GM18499 (cell line): ENCODE measurements at regions not wholly inside any gene's neighbourhood (a gene's known extent, or its start where the extent isn't known, plus 50 kb on each side); places are given as distances from the start of the nearest gene placed in this dataset.
"Not testable (repeated sequence)": the region's sequence is repeated elsewhere in the genome, so short reads cannot be mapped to it uniquely, and the experiment has no call there.

ENCODE experiments used
- ATAC-seq: cut with Tn5 transposase; IDR thresholded peaks from one replicate; pipeline ENCODE4 v1.9.1; 2021; ENCODE audit warnings: moderate number of reproducible peaks; ENCODE audit not compliant: insufficient read depth, unreplicated experiment

- not testable (repeated sequence) for ATAC-seq
These were observed 525.4 kb downstream of the RERGL start for GRCh38 chr12:17564630-17565029.

DNA sequence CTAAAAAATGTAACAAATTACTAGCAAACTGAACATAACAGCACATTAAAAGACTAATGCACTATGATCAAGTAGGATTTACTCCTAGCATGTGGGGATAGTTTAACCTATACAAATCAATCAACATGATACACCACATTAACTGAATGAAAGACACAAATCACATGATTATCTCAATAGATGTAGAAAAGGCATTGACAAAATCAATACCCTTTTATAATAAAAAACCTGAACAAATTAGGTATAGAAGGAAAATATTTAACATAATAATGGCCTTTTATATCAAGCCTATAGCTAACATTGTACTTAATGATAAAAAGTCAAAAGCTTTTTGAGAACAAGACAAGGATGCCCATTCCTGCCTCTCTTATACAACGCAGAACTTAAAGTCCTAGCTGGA is 540.0 kb downstream of the RERGL start:
- ATAC-seq = no peak

DNA sequence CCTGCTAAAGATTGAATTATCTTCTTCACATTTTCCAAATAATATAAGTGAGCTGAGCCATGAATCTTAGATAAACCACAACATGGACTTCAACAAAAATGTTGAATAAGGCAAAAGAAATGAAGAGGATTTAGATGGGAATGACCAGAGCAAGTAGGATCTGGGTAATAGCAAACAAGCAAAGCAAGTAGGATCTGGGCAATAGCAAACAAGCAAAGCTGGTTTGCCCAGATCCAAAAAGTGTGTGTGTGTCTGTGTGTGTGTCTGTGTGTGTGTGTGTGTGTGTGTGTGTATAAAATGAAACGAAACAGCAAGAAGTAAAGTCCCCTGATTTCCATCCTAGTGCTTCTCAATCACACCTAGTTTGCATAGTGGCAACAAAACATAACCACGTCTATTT is 549.1 kb downstream of the RERGL start:
- ATAC-seq = no peak

- no peak for ATAC-seq
These were observed 561.6 kb downstream of the RERGL start for GRCh38 chr12:17528394-17528793.

GRCh38 chr12:17527021-17527420 is 563.0 kb downstream of the RERGL start:
- no peak for ATAC-seq

- no peak for ATAC-seq
These were observed 578.6 kb downstream of the RERGL start for GRCh38 chr12:17511369-17511768.

DNA sequence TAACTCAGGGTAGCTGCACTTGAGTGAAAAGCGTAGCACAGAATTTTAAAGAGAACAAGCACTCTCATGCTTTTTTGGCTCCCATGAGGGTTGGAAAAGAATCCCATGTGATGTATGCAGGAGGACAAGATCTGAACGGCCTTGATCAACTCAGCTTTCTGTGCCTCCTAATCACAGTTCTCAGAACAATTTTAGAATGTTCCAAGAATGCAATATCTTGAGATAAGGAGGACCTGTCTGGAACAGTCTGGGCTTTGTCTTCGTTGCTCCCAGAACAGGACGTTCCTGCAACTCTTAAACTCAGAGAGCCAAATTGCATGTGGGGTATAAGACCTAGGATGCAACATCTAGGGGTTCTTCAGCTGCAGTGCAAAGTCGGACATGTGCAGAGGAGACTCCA is 582.7 kb downstream of the RERGL start:
- ATAC-seq = no peak

DNA sequence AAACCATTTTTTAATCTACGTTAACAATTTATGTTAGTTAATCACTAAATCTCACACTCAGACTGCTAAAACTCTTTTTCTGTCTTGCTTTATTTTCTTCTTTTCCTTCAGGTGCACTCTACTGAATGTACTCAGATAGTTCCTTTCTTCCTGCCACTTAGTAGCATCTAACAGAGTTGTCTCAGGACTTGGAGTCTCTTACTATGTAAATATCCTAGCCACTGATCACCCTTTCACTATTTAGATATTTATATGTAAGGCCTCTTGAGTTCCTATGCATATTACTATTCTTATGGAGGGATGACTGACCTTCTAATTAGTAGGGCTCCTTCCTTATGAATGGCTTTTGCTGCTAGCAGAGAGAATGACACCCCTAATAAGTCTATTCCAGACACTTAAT is 586.3 kb downstream of the RERGL start:
- no peak for ATAC-seq

DNA sequence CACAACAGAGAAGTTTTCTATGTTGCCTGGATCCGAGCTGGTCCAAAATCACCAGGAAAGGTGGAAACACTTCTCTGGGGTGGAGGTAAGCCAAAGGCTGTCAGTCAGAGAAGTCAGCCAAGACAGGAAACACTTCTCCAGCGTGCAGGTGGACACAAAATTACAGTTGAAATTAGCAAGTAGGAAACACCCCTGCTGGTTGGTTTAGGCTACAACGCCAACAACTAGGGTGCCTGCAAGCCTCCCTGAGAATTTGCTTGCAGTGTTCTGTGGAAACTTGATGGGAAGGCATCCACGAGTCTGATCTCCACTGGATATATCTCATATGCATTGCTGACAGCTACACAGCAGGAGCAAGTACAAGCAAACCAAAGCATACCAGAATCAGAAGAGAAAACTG is 600.5 kb downstream of the RERGL start:
- no peak for ATAC-seq

DNA sequence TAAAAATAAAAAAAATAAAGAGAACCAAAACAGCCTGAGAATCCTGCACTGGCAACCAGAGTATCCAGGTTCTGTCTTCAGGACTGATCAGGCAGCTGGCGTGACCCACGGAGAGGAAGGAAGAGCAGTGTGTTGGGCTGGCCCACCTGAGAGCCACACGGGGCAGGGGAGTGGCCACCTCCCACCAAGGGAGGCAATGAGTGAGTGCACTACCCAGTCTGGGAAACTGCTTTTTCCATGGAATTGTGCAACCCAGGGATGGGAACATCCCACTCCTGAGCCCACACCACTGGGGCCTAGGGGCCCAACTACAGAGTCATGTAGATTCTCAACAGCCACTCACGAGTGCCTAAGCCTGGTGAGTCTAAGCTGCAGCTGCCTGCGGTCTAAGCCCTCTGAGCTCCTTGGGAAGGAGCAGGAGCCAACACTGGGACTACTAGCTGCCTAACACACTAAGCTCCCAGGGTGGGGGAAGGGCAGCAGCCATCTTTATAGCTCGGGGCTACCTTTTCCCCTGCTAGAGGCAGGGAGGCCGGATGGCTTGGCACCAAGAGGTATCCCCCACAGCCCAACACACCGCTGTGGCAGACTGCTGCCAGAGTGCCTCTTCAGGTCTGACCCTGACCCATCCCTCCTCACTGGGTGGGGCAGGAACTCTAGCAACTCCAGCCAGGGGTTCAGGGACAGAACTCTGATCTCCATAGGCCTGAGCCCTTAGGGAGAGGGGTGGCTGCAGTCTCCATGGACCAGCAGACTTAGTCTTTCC is 610.9 kb downstream of the RERGL start:
- no peak for ATAC-seq

GRCh38 chr12:17470460-17470859 is 619.5 kb downstream of the RERGL start:
- no peak for ATAC-seq

DNA sequence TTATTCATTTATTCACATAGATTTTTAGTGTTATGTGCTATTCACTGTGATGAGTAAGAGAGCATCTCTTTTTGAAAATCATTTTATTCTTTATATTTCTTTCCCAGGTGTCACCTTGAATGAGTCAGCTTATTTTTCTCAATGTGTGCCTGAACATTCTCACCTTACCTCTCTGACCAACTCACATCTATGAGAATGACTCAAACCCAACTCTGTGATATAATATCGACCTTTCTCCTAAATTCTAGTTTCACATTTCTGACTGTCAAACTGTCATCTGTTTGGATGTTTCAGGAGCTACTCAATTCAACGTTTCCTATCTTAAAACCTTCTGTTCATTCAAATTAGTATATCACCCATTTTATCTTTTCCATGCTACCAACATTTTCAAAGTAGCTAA is 630.8 kb downstream of the RERGL start:
- no peak for ATAC-seq

DNA sequence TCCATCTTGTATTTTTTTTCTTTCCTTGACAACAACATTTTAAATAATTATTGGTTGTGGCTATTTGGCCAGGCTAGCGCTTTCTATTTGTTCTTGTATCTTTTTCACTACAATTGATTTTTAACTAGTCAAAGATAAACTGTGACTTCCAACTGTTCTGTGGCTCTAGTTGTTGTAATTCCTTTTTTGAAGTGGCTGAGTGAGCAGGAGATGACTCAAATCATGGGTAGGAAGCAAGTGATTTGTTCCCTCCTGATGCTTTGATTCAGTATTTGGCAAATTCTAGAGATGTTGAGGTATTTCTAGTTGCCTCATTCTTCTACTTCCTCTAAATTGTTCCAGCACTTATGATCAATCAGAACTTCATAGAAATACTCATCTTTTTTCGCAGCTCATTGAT is 633.5 kb downstream of the RERGL start:
- no peak for ATAC-seq

DNA sequence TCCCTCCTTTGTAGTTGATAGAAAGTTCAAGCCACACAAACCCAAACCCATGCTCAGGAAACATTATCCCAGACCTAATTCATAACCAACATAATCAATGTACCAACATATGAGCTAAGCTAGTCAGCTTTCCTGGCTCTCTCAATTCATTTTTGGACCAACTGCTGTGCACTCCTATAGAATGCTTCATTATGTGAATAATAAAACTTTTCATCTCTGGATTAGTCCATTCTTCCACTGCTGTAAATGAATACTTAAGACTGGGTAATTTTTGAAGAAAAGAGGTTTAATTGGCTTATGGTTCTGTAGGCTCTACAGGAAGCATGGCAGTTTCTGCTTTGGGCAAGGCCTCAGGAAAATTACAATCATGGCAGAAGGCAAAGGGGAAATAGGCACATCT is 651.9 kb downstream of the RERGL start:
- ATAC-seq = no peak

DNA sequence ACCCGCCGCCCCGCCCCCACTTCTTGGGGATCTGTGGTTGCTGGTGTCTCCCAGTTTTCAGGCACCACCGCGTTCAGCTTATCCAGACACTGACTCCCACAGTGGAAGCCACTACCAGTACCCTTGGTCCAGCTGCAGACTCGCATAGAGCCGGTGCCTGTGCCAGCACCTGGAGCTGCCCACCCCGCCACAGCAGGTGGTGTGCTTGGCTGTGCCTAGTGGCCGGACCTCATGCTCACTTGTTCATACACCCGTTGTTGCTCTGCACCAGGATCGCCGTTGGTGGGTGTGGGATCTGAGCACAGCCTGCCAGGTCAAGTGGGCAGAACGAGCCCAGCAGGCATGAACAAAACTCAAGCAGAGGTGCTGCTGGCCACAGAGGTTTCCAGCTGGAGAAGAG is 673.2 kb downstream of the RERGL start:
- no peak for ATAC-seq

DNA sequence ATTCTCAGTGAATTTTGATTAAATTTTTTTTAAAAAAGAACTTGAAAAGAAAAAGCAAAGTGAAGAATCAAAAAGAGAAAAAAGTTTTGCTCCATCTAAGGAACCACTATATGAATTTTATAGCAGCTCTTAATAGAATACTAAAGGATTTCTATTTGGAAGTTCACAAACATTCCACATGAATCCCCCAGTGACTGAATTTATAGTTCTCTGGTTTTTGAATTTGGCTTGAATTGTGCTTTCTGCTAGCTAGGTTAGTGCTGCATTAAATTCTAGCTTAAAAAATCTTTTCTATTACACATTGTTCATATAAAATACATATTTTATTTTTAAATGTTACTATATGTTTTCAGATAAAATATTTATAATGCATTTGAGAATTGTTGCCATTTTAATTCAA is 675.4 kb downstream of the RERGL start:
- no peak for ATAC-seq

GRCh38 chr12:17411662-17412061 is 678.3 kb downstream of the RERGL start:
- no peak for ATAC-seq

- no peak for ATAC-seq
These were observed 701.3 kb downstream of the RERGL start for GRCh38 chr12:17388679-17389078.

- ATAC-seq = no peak
These were observed 706.7 kb downstream of the RERGL start for GRCh38 chr12:17383321-17383720.

DNA sequence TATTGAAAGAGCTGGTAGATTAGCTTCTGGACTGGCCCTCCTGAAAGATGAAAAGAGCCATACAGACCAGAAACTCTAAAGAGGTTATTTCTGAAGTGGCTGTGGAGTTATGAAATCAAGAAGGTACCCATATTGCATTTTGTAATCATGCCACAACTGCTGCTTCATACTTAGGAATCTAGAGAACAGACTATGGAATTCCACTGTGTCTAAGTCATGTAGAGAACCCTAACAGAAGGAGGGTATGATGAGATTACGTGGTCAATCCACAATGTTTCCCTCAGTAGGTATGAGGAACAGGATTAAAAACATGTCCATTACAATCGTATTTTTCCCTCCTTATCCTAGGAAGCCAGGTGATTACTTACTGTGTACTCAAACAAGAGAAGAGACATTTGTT is 708.8 kb downstream of the RERGL start:
- ATAC-seq = no peak

DNA sequence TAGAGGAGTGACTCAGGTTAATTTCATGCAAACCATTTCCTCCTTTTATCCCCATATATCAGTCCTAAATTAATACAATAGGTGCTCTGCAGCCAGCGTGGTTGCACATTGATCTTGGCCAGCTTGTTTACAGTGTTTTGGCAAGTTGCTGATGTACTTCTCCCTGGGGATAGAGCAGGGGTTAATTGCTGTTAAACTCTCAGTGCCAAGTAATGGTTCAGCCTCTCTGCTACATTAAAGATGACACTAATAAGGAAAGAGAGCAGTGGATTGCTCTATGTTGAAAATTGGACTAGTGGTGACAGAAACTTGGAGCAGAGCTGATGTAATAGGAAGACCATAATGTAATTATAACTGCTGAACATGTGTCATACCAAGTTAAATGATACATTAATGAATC is 717.5 kb downstream of the RERGL start:
- ATAC-seq = no peak

DNA sequence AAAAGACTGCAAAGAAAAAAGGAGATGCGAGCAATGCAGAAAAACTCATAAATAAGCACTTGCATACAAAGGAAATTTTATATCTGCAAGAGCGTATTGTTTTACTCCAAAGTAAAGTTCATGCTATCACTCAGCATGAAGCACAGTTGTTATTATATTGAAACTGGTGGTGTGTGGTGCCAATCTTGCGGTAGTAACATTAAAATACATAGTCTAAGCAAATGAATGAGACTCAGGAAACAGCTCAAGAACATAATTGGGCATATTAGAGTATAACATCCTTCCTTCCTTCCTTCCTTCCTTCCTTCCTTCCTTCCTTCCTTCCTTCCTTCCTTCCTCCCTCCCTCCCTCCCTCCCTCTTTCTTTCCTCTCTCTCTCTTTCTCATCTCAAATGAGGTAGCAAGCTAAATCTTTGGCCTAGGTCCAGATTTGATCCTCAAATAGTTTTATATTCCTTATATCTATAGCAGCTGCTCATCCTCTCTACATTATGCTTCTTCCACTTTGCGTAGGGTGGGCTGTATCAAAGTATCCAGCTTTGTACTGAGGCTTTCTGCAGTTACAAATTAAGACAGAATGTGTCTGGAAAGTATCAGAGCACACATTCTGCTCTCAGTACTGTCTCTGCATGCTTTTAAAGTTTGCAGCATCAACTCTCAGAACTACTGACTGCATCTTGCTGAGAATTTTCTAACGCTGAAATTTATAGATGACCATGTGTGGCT is 718.3 kb downstream of the RERGL start:
- no peak for ATAC-seq
